SU-DHL-6 (cell line): ENCODE measurements at regions not wholly inside any gene's neighbourhood (a gene's known extent, or its start where the extent isn't known, plus 50 kb on each side); places are given as distances from the start of the nearest gene placed in this dataset.

Source experiments
- H2AFZ ChIP-seq: fragments of 200-600 bp; sonication (generic); 2 replicates; pipeline ENCODE4 v1.6.1; 2014; ENCODE audit warnings: low read depth, mild to moderate bottlenecking, moderate library complexity, mixed read lengths, antibody characterized with exemption, low read length; ENCODE audit not compliant: severe bottlenecking
- H3F3A ChIP-seq: fragments of 200-600 bp; shearing (Covaris generic); 2 replicates; pipeline ENCODE4 v1.6.0; 2016; ENCODE audit warnings: antibody characterized with exemption, mild to moderate bottlenecking; ENCODE audit not compliant: insufficient read depth
- H3K27ac ChIP-seq: fragments of 200-600 bp; sonication (generic); 2 replicates; pipeline ENCODE4 v1.5.1; 2016; ENCODE audit warnings: low read depth, mild to moderate bottlenecking, low read length, moderate library complexity, mixed read lengths
- H3K27me3 ChIP-seq: fragments of 200-600 bp; sonication (generic), shearing (Covaris generic); 2 replicates; pipeline ENCODE4 v1.6.0; 2014; ENCODE audit warnings: mild to moderate bottlenecking, low read length
- H3K36me3 ChIP-seq: fragments of 200-600 bp; sonication (generic); 2 replicates; pipeline ENCODE4 v1.6.1; 2014; ENCODE audit warnings: mild to moderate bottlenecking, low read length, mixed read lengths
- H3K4me2 ChIP-seq: fragments of 300-600, 200-600 bp; shearing (Covaris generic), sonication (generic); 2 replicates; pipeline ENCODE4 v1.6.0; 2014; ENCODE audit warnings: low read length, low read depth, mild to moderate bottlenecking; ENCODE audit not compliant: poor library complexity, severe bottlenecking
- H3K4me3 ChIP-seq: fragments of 200-600 bp; sonication (generic); 2 replicates; pipeline ENCODE4 v1.5.1; 2014; ENCODE audit warnings: antibody characterized with exemption, low read length, mild to moderate bottlenecking, mixed read lengths; ENCODE audit not compliant: insufficient read depth, poor library complexity, severe bottlenecking
- H3K79me2 ChIP-seq: fragments of 200-600 bp; sonication (generic); 2 replicates; pipeline ENCODE4 v1.6.1; 2014; ENCODE audit warnings: mild to moderate bottlenecking, low read length, moderate library complexity; ENCODE audit not compliant: insufficient read depth
- H3K9ac ChIP-seq: fragments of 200-600 bp; sonication (generic); 2 replicates; pipeline ENCODE4 v1.7.0; 2014; ENCODE audit warnings: mild to moderate bottlenecking, low read length
- H3K9me2 ChIP-seq: fragments of 200-600 bp; sonication (generic); replicated peaks from 2 replicates; pipeline ENCODE4 v1.6.1; 2014; ENCODE audit warnings: low read length; ENCODE audit not compliant: insufficient read depth
- H3K9me3 ChIP-seq: fragments of 200-600 bp; sonication (generic); 2 replicates; pipeline ENCODE4 v1.6.1; 2014; ENCODE audit warnings: low read length, mixed read lengths; ENCODE audit not compliant: insufficient read depth
- H4K20me1 ChIP-seq: fragments of 200-600 bp; sonication (generic); 2 replicates; pipeline ENCODE4 v1.6.1; 2014; ENCODE audit warnings: low read depth, mild to moderate bottlenecking, antibody characterized with exemption, low read length, moderate library complexity, mixed read lengths
- CTCF ChIP-seq: fragments of 200-600 bp; sonication (generic); IDR thresholded peaks from one replicate; pipeline ENCODE4 v1.5.1; 2017; ENCODE audit warnings: antibody characterized with exemption, mild to moderate bottlenecking, low read length, moderate library complexity; ENCODE audit not compliant: insufficient read depth, poor library complexity, severe bottlenecking
- EZH2phosphoT487 ChIP-seq: fragments of 200-600 bp; sonication (generic), shearing (Covaris generic); conservative IDR thresholded peaks from 2 replicates; pipeline ENCODE4 v1.6.1; 2018; ENCODE audit warnings: mild to moderate bottlenecking, antibody characterized with exemption, low read length, moderate library complexity, mixed read lengths

GRCh38 chr2:77937366-77937765, 415.2 kb upstream of the LRRTM4 start:
- Histone ChIP-seq H3K9me2 (no peaks in the 10 kb centered on the region), H3K9me3 (no peaks in the 10 kb centered on the region), H2AFZ (no peak overlapping the region), H3F3A (no peaks in the 10 kb centered on the region), H3K79me2 (no peaks in the 10 kb centered on the region), H3K4me2 (no peak overlapping the region), H3K27me3 (no peaks in the 10 kb centered on the region), H3K4me3 (no peak overlapping the region), H3K9ac (no peak overlapping the region), H4K20me1 (no peaks in the 10 kb centered on the region), H3K27ac (no peak overlapping the region), H3K36me3 (no peaks in the 10 kb centered on the region)
- TF ChIP-seq CTCF (no peak), EZH2phosphoT487 (no peak)

- H3K27me3 ChIP-seq = no peaks in the 10 kb centered on the region
- no peaks in the 10 kb centered on the region for H3K9me2 ChIP-seq
- H3K27ac ChIP-seq = no peak overlapping the region
- no peaks in the 10 kb centered on the region for H3K9me3 ChIP-seq
- H3K36me3 ChIP-seq = no peaks in the 10 kb centered on the region
- H4K20me1 ChIP-seq = no peaks in the 10 kb centered on the region
- H2AFZ ChIP-seq = no peak overlapping the region
- TF ChIP-seq CTCF (no peak), EZH2phosphoT487 (no peak)
- H3K4me2 ChIP-seq = no peak overlapping the region
- no peak overlapping the region for H3K4me3 ChIP-seq
- no peaks in the 10 kb centered on the region for H3F3A ChIP-seq
- no peaks in the 10 kb centered on the region for H3K79me2 ChIP-seq
- H3K9ac ChIP-seq = no peak overlapping the region
Observed at GRCh38 chr2:77938462-77938861, 416.3 kb upstream of the LRRTM4 start.

- Histone ChIP-seq H2AFZ (no peak overlapping the region), H4K20me1 (no peaks in the 10 kb centered on the region), H3K9me2 (no peaks in the 10 kb centered on the region), H3K36me3 (no peaks in the 10 kb centered on the region), H3F3A (no peaks in the 10 kb centered on the region), H3K4me2 (no peak overlapping the region), H3K27ac (no peak overlapping the region), H3K79me2 (no peaks in the 10 kb centered on the region), H3K27me3 (no peaks in the 10 kb centered on the region), H3K9ac (no peak overlapping the region), H3K9me3 (no peaks in the 10 kb centered on the region), H3K4me3 (no peak overlapping the region)
- TF ChIP-seq CTCF = no peak
- no peak for TF ChIP-seq EZH2phosphoT487
Observed at GRCh38 chr2:77939370-77939769, 417.2 kb upstream of the LRRTM4 start.

GRCh38 chr2:77939801-77940200, 417.6 kb upstream of the LRRTM4 start:
- no peak overlapping the region for H3K27ac ChIP-seq
- no peaks in the 10 kb centered on the region for H3K79me2 ChIP-seq
- no peaks in the 10 kb centered on the region for H4K20me1 ChIP-seq
- no peak overlapping the region for H2AFZ ChIP-seq
- TF ChIP-seq CTCF = no peak
- no peak for TF ChIP-seq EZH2phosphoT487
- H3K9me2 ChIP-seq = no peaks in the 10 kb centered on the region
- no peak overlapping the region for H3K4me2 ChIP-seq
- no peaks in the 10 kb centered on the region for H3K27me3 ChIP-seq
- H3K36me3 ChIP-seq = no peaks in the 10 kb centered on the region
- H3F3A ChIP-seq = no peaks in the 10 kb centered on the region
- no peak overlapping the region for H3K9ac ChIP-seq
- no peak overlapping the region for H3K4me3 ChIP-seq
- no peaks in the 10 kb centered on the region for H3K9me3 ChIP-seq
